ENCODE measurements at regions not wholly inside any gene's neighbourhood (a gene's known extent, or its start where the extent isn't known, plus 50 kb on each side); places are given as distances from the start of the nearest gene placed in this dataset.

- no peaks in the 10 kb centered on the region for H3K36me3 ChIP-seq (ENCODE audit: insufficient read depth, low read length)
- no peak overlapping the region for H3K4me2 ChIP-seq (ENCODE audit: low read depth, low read length, poor library complexity, severe bottlenecking)
- H3K9me2 ChIP-seq (replicated peaks; ENCODE audit: low read depth, low read length), result no peaks in the 10 kb centered on the region
These were observed 899.1 kb downstream of the TMEM182 start for GRCh38 chr2:103660947-103661346.

GRCh38 chr2:103664690-103665089 is 902.9 kb downstream of the TMEM182 start:
- H4K20me1 ChIP-seq (ENCODE audit: insufficient read depth, low read length, poor library complexity, severe bottlenecking), result no peaks in the 10 kb centered on the region
- H3K9ac ChIP-seq (ENCODE audit: low read depth, low read length, poor library complexity, severe bottlenecking), result no peak overlapping the region
- no peaks in the 10 kb centered on the region for H3K4me1 ChIP-seq (ENCODE audit: insufficient read depth, low read length, poor library complexity, severe bottlenecking)
- H3K36me3 ChIP-seq (ENCODE audit: insufficient read depth, low read length), result no peaks in the 10 kb centered on the region
- H3K4me3 ChIP-seq (ENCODE audit: low read length, poor library complexity, severe bottlenecking), result no peak overlapping the region
- H3K79me2 ChIP-seq (ENCODE audit: insufficient read depth, low read length), result no peaks in the 10 kb centered on the region
- H3K9me2 ChIP-seq (replicated peaks; ENCODE audit: low read depth, low read length), result no peaks in the 10 kb centered on the region
- no peak overlapping the region for H3K4me2 ChIP-seq (ENCODE audit: low read depth, low read length, poor library complexity, severe bottlenecking)
- no peak overlapping the region for H2AFZ ChIP-seq (ENCODE audit: low read length)
- no peaks in the 10 kb centered on the region for H3K27me3 ChIP-seq (ENCODE audit: insufficient read depth, low read length, poor library complexity, severe bottlenecking)
- H3F3A ChIP-seq (ENCODE audit: low read depth), result no peaks in the 10 kb centered on the region
- H3K9me3 ChIP-seq (ENCODE audit: insufficient read depth, low read depth, low read length), result no peaks in the 10 kb centered on the region
- TF ChIP-seq CTCF (conservative IDR thresholded peaks at IDR 0.05; ENCODE audit: low read length) (no peak), EZH2phosphoT487 (IDR thresholded peaks at IDR 0.05; ENCODE audit: borderline replicate concordance) (no peak)

More at GRCh38 chr2:103660947-103661346, 899.1 kb downstream of the TMEM182 start:
- Histone ChIP-seq H3K4me1 (ENCODE audit: insufficient read depth, low read length, poor library complexity, severe bottlenecking) (no peaks in the 10 kb centered on the region), H3K9ac (ENCODE audit: low read depth, low read length, poor library complexity, severe bottlenecking) (no peak overlapping the region), H3K4me3 (ENCODE audit: low read length, poor library complexity, severe bottlenecking) (no peak overlapping the region), H3F3A (ENCODE audit: low read depth) (no peaks in the 10 kb centered on the region), H2AFZ (ENCODE audit: low read length) (no peak overlapping the region), H4K20me1 (ENCODE audit: insufficient read depth, low read length, poor library complexity, severe bottlenecking) (no peaks in the 10 kb centered on the region), H3K9me3 (ENCODE audit: insufficient read depth, low read depth, low read length) (no peaks in the 10 kb centered on the region), H3K27me3 (ENCODE audit: insufficient read depth, low read length, poor library complexity, severe bottlenecking) (no peaks in the 10 kb centered on the region), H3K79me2 (ENCODE audit: insufficient read depth, low read length) (no peaks in the 10 kb centered on the region)
- TF ChIP-seq CTCF (conservative IDR thresholded peaks at IDR 0.05; ENCODE audit: low read length) (no peak), EZH2phosphoT487 (IDR thresholded peaks at IDR 0.05; ENCODE audit: borderline replicate concordance) (no peak)

GRCh38 chr2:103667335-103667884 is 905.6 kb downstream of the TMEM182 start:
- H3K27me3 ChIP-seq (ENCODE audit: insufficient read depth, low read length, poor library complexity, severe bottlenecking), result no peaks in the 10 kb centered on the region
- no peaks in the 10 kb centered on the region for H4K20me1 ChIP-seq (ENCODE audit: insufficient read depth, low read length, poor library complexity, severe bottlenecking)
- H3K9me3 ChIP-seq (ENCODE audit: insufficient read depth, low read depth, low read length), result no peaks in the 10 kb centered on the region
- no peaks in the 10 kb centered on the region for H3K79me2 ChIP-seq (ENCODE audit: insufficient read depth, low read length)
- no peaks in the 10 kb centered on the region for H3K9me2 ChIP-seq (replicated peaks; ENCODE audit: low read depth, low read length)
- no peak overlapping the region for H3K4me3 ChIP-seq (ENCODE audit: low read length, poor library complexity, severe bottlenecking)
- TF ChIP-seq EZH2phosphoT487 (IDR thresholded peaks at IDR 0.05; ENCODE audit: borderline replicate concordance), result no peak
- no peak for TF ChIP-seq CTCF (conservative IDR thresholded peaks at IDR 0.05; ENCODE audit: low read length)
- no peaks in the 10 kb centered on the region for H3F3A ChIP-seq (ENCODE audit: low read depth)
- no peak overlapping the region for H3K4me2 ChIP-seq (ENCODE audit: low read depth, low read length, poor library complexity, severe bottlenecking)
- no peaks in the 10 kb centered on the region for H3K36me3 ChIP-seq (ENCODE audit: insufficient read depth, low read length)
- no peak overlapping the region for H2AFZ ChIP-seq (ENCODE audit: low read length)
- no peaks in the 10 kb centered on the region for H3K4me1 ChIP-seq (ENCODE audit: insufficient read depth, low read length, poor library complexity, severe bottlenecking)
- no peak overlapping the region for H3K9ac ChIP-seq (ENCODE audit: low read depth, low read length, poor library complexity, severe bottlenecking)
